Heart left ventricle (tissue), 16 donors: ENCODE measurements at regions not wholly inside any gene's neighbourhood (a gene's known extent, or its start where the extent isn't known, plus 50 kb on each side); places are given as distances from the start of the nearest gene placed in this dataset.

Source experiments
- ATAC-seq, 4 donors: fragments of 200-7000 bp; cut with Tn5 transposase; one replicate each; pipeline ENCODE4 v1.9.1; 2020 to 2022; ENCODE audit warnings: moderate library complexity in 4 of 4, mild to moderate bottlenecking in 3 of 4, moderate number of reproducible peaks in 1 of 4
- DNase-seq, 5 donors: peaks; one replicate each; pipeline ENCODE4 v3.0.0-alpha.2; 2020
- H3K27ac ChIP-seq, 12 donors: fragments of 200-600 bp; sonication (generic) in 4 of 12; one replicate each; pipeline versions ENCODE4 v1.5.0 to v1.8.0; 2016 to 2022; ENCODE audit warnings: mild to moderate bottlenecking in 2 of 12
- H3K27me3 ChIP-seq, 9 donors: fragments of 200-600 bp; sonication (generic) in 2 of 9; one replicate each; pipeline versions ENCODE4 v1.5.1 to v1.8.0; 2016 to 2022; ENCODE audit warnings: mild to moderate bottlenecking in 3 of 9
- H3K36me3 ChIP-seq, 9 donors: fragments of 200-600 bp; sonication (generic) in 2 of 9; one replicate each; pipeline versions ENCODE4 v1.5.0 to v1.8.0; 2018 to 2022; ENCODE audit warnings: mild to moderate bottlenecking in 2 of 9
- H3K4me1 ChIP-seq, 12 donors: fragments of 200-600 bp; sonication (generic) in 4 of 12; one replicate each; pipeline versions ENCODE4 v1.5.0 to v1.8.0; 2016 to 2022; ENCODE audit warnings: mild to moderate bottlenecking in 3 of 12
- H3K4me3 ChIP-seq, 12 donors: fragments of 200-600 bp; sonication (generic) in 4 of 12; one replicate each; pipeline versions ENCODE4 v1.5.0 to v1.8.0; 2017 to 2022; ENCODE audit warnings: mild to moderate bottlenecking in 9 of 12, moderate library complexity in 4 of 12
- H3K9me3 ChIP-seq, 12 donors: fragments of 200-600 bp; sonication (generic) in 4 of 12; one replicate each; pipeline versions ENCODE4 v1.5.0 to v1.8.0; 2016 to 2022; ENCODE audit warnings: mild to moderate bottlenecking in 1 of 12
- CTCF ChIP-seq, 12 donors: fragments of 200-600 bp; sonication (generic) in 4 of 12; IDR thresholded peaks; one replicate each; pipeline versions ENCODE4 v1.5.0 to v1.8.0; 2018 to 2022; ENCODE audit warnings: antibody characterized with exemption in 12 of 12, mild to moderate bottlenecking in 5 of 12
- POLR2A ChIP-seq, 2 donors: fragments of 450-650 bp; IDR thresholded peaks; one replicate each; pipeline ENCODE4 v1.6.1; 2017; ENCODE audit warnings: antibody characterized with exemption in 2 of 2, mild to moderate bottlenecking in 2 of 2, moderate library complexity in 2 of 2
- WGBS, 4 donors: extraction: QIAGEN DNeasy Blood & Tissue Kit in 2 of 4; methylation state at CpG; one replicate each; pipeline versions ENCODE4 v1.1.5 to v1.1.7; 2013 to 2018; 5-methylcytosine and 5-hydroxymethylcytosine counted together
- intact Hi-C, 10 donors: fragments of 100-400 bp; cut with DNase I; formaldehyde crosslinking; loops; one replicate each; pipeline versions ENCODE4 v1.11.1 to v1.14.2; 2022
- donor health status: ischemic (EF 13 %, LVEDD 7.1; RV severe dilation, severe dysfunction).
- donor health status: healthy with polysubstance abuse.
- donor health status: DM: no; HTN: yes; CAD: no.
- donor health status: DM: no; HTN: no; CAD: no.
- donor health status: ischemic (EF 25% LVEDD 6.9; RV normal size, moderate dysfunction).
- donor health status: ischemic (EF 25% LVEDD 5.7; RV mildly dilated, moderate dysfunction).
- donor health status: healthy.
- donor health status: DM: yes; HTN: yes; CAD: no.
- donor health status: ischemic (EF 35%, LVEDD 5.7; RV mildly dilated, moderate dysfunction).
- donor health status: nonischemic (EF 11% LVEDD 7.7; RV severe dilation, severe dysfunction).
- donor health status: DM: yes; HTN: yes; CAD: no.
- donor health status: PGD.
- donor health status: ischemic (EF 29% LVEDD 5.4; RV normal size, mild dysfunction).
- donor health status: nonischemic (EF 23%, LVEDD 6.1; RV moderate dilation, normal function).

- DNase-seq: no peak
- no peak for TF ChIP-seq POLR2A (IDR thresholded peaks at IDR 0.05)
- TF ChIP-seq CTCF (IDR thresholded peaks at IDR 0.05): no peak
- intact Hi-C loops: loop anchor here in 1 of 10 donors (5.0 kb wide), 1 partner anchor 158 kb away; no protein-coding TSS in a partner anchor
- no peaks in the 10 kb centered on the region for H3K36me3 ChIP-seq
- WGBS, 4 donors: 62 to 74% (median 70%) methylated on average over 4 of the region's 4 CpGs
- H3K27ac ChIP-seq: peak overlapping the region in 1 of 12 donors; percentile 43
- no peaks in the 10 kb centered on the region for H3K27me3 ChIP-seq
- H3K4me1 ChIP-seq: peaks cover 0 to 21% (median 3%) of the 10 kb centered on the region in 12 donors
- H3K9me3 ChIP-seq: peaks cover 0 to 4% (median 0%) of the 10 kb centered on the region in 12 donors
- H3K4me3 ChIP-seq: no peak overlapping the region
- no peak for ATAC-seq
Observed at GRCh38 chr2:234334756-234335155, 162.1 kb downstream of the ARL4C start.

- peak in 1 of 4 donors; percentile 47 for ATAC-seq
- 47 to 77% (median 53%) methylated on average over 3 of the region's 3 CpGs for WGBS, 4 donors
- H3K4me3 ChIP-seq: no peak overlapping the region
- H3K9me3 ChIP-seq: peaks cover 0 to 1% (median 0%) of the 10 kb centered on the region in 12 donors
- H3K4me1 ChIP-seq: peaks cover 0 to 21% (median 3%) of the 10 kb centered on the region in 12 donors
- H3K27ac ChIP-seq: peak overlapping the region in 1 of 12 donors; percentile 43
- no peaks in the 10 kb centered on the region for H3K27me3 ChIP-seq
- intact Hi-C loops: no loop called here
- no peak for TF ChIP-seq POLR2A (IDR thresholded peaks at IDR 0.05)
- TF ChIP-seq CTCF (IDR thresholded peaks at IDR 0.05): no peak
- no peak for DNase-seq
- H3K36me3 ChIP-seq: no peaks in the 10 kb centered on the region
Observed at GRCh38 chr2:234334151-234334550, 162.7 kb downstream of the ARL4C start.

- peaks cover 0 to 21% (median 3%) of the 10 kb centered on the region in 12 donors for H3K4me1 ChIP-seq
- no peaks in the 10 kb centered on the region for H3K36me3 ChIP-seq
- H3K9me3 ChIP-seq: no peaks in the 10 kb centered on the region
- WGBS, 4 donors: 77 to 90% (median 83%) methylated on average over 7 to 10 of the region's 10 CpGs
- no peak overlapping the region for H3K4me3 ChIP-seq
- intact Hi-C loops: no loop called here
- no peaks in the 10 kb centered on the region for H3K27me3 ChIP-seq
- ATAC-seq (no peak), DNase-seq (no peak)
- H3K27ac ChIP-seq: no peak overlapping the region
- no peak for TF ChIP-seq CTCF (IDR thresholded peaks at IDR 0.05)
- no peak for TF ChIP-seq POLR2A (IDR thresholded peaks at IDR 0.05)
Observed at GRCh38 chr2:234333168-234334130, 163.4 kb downstream of the ARL4C start.

GRCh38 chr2:234331966-234332365 is 164.9 kb downstream of the ARL4C start:
- Histone ChIP-seq H3K4me1 (peaks cover 0 to 21% (median 3%) of the 10 kb centered on the region in 12 donors), H3K27ac (no peak overlapping the region), H3K36me3 (no peaks in the 10 kb centered on the region), H3K4me3 (no peak overlapping the region), H3K27me3 (no peaks in the 10 kb centered on the region), H3K9me3 (no peaks in the 10 kb centered on the region)
- 80 to 92% (median 84%) methylated on average over 7 of the region's 7 CpGs for WGBS, 4 donors
- no peak for ATAC-seq
- intact Hi-C loops: no loop called here
- no peak for DNase-seq
- TF ChIP-seq CTCF (IDR thresholded peaks at IDR 0.05): no peak
- no peak for TF ChIP-seq POLR2A (IDR thresholded peaks at IDR 0.05)
